ENCODE measurements at regions not wholly inside any gene's neighbourhood (a gene's known extent, or its start where the extent isn't known, plus 50 kb on each side); places are given as distances from the start of the nearest gene placed in this dataset.

DNA sequence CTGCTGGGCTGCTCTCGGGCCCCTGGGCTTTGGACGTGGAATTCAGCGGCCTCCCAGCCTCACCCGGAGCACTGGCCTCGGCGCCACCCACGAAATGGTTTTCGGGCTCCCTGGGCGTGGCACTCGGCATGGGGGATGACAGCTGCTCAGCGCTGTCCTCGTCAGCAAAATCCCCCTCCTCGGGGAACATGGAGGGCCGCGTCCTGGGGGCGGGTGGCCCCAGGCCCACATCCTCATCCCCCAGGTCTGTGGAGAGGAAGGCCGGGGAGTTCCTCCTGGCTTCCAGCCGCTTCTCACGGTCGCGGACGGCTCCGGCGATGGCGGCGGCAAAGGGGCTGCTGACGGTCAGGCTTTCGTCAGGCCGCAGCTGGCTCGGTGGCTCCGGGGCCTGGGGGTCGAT is 88.4 kb downstream of the CTTN start:
- H3K27ac ChIP-seq: no peak overlapping the region

DNA sequence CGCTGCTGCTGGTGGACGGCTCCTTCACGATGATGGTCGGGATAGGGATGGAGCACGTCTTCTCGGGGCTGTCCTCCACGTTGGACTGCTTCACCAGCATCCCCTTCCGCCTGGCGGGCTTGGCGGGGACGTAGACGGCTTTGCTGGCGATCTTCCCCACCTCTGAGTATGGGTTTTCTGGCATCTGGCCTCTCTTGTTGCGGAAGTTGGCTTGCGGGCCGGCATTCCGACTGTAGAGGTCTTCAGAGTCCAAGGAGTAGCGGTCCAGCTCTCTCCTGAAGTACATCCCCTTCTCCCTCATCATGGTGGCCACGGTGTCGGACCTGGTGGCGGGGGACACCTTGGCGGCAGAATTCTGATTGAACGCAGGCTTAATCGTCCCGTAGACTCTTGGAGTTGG is 88.8 kb downstream of the CTTN start:
- no peak overlapping the region for H3K27ac ChIP-seq
- no peak for DNase-seq (ENCODE audit: low read depth, low spot score)

More for the DNA sequence above, 88.4 kb downstream of the CTTN start:
- no peak for DNase-seq (ENCODE audit: low read depth, low spot score)

DNA sequence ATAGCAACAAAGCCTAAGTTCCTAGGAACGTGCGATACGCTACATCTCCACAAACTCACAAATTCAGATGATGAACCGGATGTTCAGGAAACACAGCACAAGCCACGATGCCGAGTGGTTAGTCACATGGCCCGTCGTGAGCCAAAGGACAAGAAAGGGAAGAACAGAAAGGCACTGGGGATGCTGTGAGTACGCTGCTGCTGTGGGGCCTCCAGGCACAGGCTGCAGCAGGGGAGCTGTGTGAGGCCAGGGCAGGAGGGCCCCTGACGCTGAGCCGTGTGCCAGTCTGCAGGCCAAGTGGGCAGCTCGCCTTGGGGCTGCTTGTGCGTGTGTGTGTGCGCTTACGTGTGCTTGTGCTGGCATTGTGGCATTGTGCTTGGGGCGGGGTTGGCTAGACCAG is 89.4 kb downstream of the CTTN start:
- no peak overlapping the region for H3K27ac ChIP-seq
- no peak for DNase-seq (ENCODE audit: low read depth, low spot score)

DNA sequence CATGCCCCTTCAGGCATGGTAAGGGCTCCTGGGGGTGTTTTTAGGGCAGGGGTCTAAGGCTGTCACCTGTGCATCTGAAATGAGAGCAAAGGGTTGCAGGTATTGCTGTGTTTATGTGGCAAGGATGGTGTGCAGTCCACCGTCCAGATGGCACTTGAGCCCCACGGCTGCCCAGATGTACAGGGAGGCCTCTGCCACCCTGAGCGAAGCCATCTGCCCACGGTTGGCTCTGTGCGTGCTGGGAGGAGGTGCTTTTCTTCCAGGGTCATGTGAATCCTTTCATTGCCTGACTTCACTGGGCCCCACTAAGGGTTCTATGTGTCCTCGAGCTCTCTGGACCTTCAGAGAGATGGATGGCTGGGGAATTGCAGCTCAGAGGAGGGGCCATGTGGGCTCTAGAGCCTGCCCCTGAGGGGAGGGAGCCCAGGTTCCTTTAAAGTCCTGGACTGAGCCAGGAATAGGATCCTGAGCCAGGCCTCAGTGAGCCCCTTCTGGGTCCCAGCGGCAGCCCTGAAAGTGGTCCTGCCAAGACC is 89.9 kb downstream of the CTTN start:
- DNase-seq (ENCODE audit: low read depth, low spot score): no peak
- no peak overlapping the region for H3K27ac ChIP-seq

DNA sequence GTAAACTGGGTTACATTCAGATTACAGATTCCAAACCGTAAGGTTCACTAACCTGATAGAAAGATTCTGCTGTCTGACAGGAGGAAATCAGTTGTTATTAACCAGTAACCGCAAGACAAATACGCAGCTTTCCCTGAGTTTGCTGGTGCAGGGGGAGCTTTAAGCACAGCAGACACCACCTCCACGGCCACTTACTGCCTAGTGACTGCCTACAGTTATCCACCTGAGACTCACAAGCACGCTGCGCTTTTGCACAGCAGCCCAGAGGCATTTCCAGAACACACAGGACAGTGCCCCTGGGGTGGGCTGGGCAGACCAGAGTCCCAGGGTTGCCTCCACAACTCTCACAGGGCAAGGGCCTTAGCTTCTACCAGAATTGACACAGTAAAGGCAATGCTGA is 90.9 kb downstream of the CTTN start:
- DNase-seq (ENCODE audit: low read depth, low spot score): no peak
- no peak overlapping the region for H3K27ac ChIP-seq

DNA sequence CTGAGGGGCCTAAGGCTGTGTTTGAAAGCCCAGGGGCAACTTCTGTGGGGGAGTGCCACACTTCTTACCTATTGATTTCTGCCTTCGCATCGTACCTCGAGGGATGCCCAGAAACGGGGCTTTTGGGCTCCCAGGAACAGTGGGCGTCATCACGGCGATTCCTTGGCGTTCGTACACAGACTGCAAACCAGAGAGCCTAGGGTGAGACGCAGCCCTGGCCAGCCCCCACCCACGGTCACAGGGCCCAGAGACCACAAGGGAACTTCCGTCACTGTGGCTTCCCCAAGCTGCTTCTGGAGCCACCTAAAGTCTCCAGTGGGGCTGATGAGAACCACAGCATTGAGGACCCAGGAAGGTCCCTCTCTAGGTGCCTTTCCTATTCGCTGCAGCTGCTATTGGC is 91.9 kb downstream of the CTTN start:
- H3K27ac ChIP-seq: no peak overlapping the region

DNA sequence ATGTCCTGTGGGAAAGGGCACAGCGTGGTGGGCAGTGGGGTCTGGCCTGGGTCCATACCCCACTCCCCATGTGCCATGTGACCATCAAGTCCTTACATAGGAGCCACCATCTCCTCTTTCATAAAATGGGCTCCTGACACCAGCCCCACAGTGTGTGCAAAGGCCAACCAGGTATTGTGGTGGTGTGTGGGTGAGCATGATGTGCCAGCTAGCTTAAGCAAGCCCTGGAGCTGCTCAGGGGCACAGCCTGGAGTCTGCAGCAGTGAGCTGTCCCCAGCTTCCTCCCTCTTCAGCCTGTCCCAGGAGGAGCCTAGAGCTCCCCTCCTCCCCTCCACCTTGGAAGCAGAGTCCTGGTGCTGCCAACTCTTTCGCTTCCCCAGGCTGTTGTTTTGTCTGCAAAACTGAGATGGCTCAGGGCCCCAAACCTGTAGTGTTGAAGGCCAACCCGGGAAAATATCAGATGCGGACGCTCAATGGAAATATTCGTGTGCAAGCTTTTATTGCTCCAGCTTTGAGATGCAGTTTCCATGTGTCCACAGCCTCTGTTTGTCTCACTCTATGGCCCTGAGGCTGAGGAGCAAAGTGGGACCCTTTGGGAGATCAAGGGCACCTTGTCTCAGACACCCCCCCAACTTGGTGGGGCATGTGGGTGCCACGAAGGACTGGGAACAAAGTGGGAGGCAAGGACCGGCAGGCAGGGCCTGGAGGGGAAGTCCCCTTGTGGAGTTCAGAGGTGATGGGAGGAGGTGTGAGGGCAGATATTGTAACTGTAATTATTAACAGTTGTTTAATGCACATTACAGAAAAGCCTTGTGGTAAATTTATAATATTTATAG is 92.6 kb downstream of the CTTN start:
- H3K27ac ChIP-seq: no peak overlapping the region
- DNase-seq (ENCODE audit: low read depth, low spot score): no peak

More for the DNA sequence above, 91.9 kb downstream of the CTTN start:
- no peak for DNase-seq (ENCODE audit: low read depth, low spot score)

DNA sequence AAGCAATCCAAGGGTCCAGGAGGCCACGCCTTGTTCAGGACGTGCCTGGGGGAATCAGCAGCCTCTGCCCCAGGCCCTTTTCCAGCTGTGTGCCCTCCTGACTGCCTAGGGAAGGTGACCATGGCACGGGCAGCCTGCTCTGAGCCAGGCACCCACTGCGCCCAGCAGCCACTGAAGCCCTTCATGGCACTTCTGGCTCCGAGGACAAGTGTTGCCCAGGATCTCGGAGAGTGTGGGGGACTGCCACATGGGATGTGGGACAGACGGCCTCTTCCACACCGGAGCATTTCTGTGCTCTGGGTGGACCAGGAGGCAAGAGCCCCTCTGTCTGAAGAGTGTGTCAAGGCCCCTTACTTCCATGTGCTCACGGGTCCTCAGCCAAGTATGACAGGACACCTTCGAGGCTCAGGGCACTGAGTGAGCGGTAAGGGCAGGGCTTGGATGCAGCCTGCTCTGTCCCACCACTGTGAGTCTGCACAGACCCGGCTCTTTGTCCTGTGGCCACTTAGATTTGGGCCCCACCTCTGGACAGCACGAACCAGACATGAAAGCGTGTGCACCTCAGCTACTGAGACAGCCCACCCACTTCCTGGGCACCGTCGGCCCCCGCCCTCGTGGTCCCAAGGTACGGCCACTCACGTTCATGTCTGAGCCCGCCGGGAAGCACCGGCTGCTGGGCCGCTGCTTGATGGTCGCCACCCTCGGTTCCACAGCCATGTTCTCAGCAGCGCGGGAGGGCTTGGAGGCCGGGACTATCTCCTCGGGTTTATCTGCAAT is 93.6 kb downstream of the CTTN start:
- no peak overlapping the region for H3K27ac ChIP-seq
- no peak for DNase-seq (ENCODE audit: low read depth, low spot score)

DNA sequence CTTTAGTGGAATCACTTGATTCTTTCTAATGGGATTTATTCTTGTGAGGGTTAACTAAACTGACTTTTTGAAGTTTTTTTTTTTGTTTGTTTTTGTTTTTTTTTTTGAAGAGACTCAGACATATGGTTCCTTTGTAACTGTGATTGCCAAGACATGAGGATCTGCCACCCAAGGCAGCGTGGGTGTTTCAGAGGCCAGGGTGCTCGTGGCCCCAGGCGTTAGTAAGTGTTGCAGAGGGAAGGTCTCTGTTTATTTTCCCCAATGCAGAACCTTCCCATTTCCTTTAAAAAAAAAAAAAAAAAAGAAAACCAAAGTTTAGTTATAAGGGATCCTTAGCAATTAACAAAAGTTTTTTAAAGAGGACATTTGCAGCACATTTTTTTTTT is 94.8 kb downstream of the CTTN start:
- no peak for DNase-seq (ENCODE audit: low read depth, low spot score)
- H3K27ac ChIP-seq: no peak overlapping the region

DNA sequence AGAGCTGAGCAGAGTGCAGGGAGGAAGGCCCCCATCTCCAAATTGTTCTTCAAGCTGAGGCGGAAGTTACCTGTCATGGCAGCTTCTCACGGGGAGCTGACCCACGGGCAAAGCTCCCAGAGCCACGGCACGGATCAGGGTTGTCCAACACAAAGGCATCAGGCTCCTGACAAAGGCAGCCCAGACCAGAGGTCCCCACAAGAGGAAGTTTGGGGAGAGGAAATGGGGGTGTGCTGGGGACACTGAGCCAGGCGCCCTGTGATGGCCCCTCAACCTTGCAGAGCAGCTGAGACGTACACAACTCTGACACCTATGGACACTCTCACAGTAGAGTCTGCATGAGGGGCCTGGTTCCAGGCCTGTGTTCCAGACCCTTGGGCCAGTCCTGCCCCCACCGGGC is 95.6 kb downstream of the CTTN start:
- DNase-seq (ENCODE audit: low read depth, low spot score): no peak
- no peak overlapping the region for H3K27ac ChIP-seq

DNA sequence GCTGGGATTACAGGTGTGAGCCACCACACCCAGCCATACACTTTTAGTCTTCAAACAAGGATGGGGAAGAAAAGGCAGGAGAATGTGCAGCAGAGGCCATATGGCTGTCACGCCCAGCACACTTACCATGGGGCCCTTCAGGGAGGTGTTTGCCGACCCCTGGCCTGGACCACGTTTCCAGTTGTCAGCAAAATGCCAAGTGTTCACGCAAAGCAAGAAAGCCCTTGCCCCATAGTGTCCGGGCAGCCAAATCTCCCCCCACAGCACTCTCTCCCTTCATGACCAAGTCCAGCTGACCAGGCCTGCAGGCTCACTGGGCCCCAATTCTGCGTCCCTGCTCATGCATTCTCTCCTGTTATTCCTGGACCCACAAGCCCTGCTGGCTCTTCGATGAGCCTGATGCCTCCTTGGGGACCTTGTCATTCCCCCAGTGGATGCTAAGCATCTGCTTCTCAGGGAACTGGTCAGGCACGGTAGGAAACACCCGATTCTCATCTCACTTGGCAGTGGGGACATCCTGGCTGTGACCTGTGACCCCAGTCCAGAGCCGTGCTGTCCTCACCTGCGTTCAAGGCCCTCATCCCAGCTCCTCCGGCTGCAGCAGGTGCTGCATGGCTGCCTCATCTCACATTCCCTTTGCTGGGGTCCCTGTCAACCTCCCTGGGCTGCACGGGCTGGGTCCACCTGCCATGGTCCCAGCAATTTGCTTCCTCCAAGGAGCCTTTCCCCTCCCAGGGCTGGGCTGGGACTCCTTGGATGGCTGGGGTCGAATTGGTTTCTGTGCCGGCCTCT is 96.4 kb downstream of the CTTN start:
- DNase-seq (ENCODE audit: low read depth, low spot score): no peak
- H3K27ac ChIP-seq: no peak overlapping the region

DNA sequence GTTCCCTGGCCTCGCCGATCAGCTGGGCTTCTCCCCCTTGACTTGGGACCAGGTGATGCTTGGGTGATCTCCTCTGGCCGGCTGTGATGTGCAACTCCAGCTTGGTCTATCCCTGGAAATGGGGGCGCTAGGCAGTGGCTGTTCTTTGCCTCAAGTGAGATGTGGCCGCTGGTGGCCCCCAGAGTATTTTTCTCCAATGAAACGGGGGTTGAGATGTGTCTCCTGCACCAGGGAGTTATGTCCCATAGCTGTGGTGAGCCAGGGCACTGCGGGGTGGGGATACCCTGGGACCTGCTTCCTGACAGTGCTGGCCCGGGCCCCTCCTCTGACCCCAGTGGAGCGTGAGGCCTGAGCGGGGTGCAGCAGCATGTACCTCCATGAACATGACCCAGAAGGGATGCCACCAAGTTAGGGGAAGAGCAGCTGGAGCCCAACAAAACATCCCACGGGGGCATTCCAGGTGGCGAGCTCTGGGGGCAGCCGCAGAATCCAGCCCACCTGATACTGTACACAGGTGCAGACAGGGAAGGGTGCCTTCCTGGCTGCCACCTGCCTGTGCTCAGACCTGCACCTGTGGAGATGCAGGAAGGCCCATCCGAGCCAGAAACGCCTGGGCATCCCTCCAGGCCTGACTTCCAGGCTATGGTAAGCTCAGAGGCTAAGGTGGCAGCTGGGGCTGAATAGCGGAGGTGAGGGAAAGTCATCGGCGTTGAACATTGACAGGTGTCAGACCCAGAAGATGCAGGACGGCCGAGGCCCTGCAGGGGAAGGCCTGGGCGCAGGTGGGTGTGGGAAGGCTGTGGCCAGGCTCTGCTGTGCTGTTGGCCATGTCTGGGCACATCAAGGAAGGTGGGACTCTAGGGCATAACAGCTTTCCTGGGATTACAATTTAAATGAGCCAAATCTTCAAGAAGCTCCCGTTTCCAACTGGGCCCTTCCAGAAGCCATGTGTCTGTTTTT is 97.3 kb downstream of the CTTN start:
- no peak overlapping the region for H3K27ac ChIP-seq
- no peak for DNase-seq (ENCODE audit: low read depth, low spot score)

DNA sequence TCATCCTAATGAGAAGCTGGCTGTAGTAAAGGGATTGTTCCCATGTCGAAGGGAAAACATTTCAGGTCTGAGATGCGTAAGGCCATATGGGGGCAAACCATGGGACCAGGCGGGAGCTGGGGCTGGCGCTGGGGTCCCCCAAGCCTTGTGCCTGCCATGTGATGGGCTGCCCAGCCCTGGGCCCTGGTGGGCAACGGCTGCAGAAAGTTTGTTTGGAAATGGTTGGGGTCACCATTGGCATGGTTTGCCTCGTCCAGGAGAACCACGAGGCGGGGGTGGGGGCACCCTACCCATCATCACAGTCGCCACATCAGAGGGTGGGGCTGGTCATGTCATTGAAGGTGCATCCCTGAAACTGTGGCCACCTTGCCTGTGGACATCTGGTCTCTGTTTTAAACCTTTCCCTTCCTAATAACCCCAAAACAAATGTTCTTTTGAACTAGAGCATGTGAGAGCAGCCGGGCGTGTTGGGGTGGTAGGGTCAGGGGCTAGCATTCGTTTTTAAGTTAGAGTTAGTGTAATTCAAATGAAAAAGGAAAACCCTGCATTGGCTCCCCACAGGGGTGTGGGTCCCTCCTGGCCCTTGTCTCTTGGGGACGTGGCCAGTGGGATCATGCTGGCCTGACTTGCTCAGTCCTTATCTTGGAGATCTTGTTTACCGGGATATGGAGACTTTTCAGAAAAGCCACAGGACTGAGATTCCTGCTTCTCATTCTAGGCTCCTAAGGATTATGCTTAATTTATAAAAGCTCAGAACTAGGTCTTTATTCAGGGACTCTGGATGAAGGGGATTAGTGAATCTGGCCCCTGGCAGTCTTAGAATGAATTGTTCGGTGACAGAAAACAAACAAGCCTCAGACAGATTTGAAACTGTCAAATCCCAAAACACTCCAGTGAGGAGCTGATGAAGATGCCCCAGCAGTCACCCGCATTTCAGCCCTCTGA is 98.5 kb downstream of the CTTN start:
- DNase-seq (ENCODE audit: low read depth, low spot score): no peak
- no peak overlapping the region for H3K27ac ChIP-seq

DNA sequence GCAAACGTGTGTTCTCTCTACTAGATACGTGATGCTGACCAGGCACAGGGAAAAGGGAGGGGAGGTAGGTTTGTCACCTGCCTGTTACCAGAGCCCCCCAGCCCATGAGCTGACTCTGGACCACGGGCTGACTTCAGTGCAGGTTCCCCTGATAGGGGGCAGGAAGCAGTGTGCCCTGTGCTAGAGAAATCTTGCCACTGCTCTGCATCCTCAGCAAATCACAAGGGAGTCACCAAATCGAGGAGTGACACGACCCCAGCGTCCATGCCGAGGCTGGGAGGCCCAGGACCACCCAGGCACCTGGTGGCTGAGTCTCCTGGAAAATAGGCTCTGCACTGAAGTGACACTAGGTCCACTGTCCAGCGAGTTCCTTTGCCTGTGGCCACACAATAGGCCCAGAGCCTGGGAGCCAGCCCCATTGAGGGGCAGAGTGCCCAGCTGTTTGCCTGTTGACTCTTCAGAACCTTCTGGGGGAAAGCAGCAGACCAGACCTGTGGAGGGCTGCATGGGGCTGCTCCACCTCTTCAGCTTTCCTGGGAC is 99.3 kb downstream of the CTTN start:
- no peak overlapping the region for H3K27ac ChIP-seq
- no peak for DNase-seq (ENCODE audit: low read depth, low spot score)

DNA sequence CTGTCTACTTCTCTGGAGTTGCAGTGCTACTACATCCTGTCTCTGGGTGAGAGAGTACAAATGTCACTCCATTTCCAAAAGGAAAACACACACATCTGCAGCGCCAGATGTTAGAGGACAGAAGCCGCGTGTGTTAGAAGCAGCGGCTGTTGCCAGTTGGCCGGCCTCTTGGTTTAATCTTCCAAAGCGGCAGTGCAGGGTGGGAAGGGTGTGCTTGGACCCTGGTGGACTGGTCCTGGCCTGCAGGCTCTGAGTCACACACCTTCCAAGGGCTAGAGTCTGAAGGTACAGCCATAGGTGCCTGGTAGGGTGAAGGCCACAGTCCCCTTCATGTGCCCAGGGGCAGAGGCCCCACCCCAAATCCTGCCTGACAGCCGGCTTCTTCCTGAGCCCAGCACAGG is 99.8 kb downstream of the CTTN start:
- H3K27ac ChIP-seq: no peak overlapping the region
- no peak for DNase-seq (ENCODE audit: low read depth, low spot score)

DNA sequence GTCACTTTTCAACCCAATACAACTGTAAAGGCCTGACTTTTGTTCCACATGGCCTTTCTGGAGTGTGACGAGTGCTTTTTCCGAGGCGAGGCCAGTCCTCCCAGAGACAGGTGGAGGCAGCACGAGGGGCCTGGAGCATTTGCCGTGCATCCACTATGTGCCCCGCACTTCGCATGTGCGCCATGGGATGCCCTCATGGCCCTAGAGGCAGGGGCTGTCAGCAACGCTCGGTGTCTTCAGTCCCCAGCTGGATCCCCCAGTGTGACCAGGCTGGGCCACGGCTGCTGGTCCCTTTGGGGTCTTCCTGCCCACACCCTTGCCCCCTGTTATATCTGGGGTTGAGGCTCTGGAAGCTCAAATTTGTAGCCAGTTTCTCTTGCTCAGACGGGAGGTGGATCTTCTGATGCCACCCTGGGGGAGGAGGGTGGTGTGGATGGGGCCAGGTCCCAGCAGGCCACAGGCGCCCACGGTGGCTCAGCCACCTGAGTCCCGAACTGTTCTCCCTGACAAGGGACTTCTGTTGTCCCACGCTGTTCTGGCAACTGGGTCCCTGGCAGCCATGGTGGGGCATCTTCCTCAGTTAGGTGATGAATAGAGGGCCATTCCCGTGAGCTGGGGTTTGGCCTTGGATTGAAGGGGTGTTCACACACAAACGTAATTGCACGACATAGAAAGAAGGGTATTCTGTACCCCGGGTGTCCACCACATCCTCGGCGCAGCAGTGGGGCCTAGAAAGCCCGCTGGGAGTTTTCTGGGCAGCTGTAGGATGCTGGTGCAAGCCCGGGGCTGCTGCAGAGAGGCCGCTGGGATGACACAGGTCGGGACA is 100.9 kb downstream of the CTTN start:
- no peak for DNase-seq (ENCODE audit: low read depth, low spot score)
- no peak overlapping the region for H3K27ac ChIP-seq

DNA sequence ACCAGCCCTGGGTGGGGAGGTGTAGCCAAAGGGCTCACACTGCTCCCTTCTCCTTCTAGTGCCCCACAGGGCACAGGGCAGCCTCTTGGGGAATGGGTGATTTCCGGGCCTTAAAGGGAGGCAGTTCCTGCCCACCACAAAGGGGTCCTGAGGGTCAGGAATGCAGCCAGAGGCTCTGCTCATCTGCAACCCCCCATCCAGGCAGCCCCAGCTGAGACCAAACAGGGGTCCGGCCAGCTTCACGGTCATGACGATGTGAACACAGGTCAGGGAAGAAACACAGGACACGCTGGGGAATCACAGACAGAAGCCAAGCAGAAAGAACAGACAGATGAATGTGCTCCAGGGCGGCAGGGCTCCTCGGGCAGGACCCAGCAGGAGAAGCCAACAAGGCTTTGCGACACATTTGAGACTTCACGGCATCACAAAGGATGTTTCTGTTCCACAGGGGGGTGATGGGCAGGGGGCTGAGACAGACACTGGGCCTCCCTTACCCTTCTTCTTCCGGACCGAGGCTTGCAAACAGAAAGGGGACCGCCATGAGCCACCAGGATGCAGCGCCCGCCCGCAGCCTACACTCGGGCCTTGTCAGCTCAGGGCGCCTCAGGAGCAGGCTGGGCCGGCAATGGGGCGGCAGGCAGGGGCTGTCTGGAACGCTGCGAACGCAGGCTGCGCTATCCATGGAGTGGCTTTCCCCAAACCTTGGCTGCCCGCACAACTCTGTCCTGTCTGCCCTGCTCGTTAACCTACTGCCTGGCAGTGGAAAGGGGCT is 101.9 kb downstream of the CTTN start:
- DNase-seq (ENCODE audit: low read depth, low spot score): no peak
- no peak overlapping the region for H3K27ac ChIP-seq

Data from epithelial cell of prostate (primary cell).